Fibroblast of lung (primary cell): ENCODE measurements at regions not wholly inside any gene's neighbourhood (a gene's known extent, or its start where the extent isn't known, plus 50 kb on each side); places are given as distances from the start of the nearest gene placed in this dataset.

ENCODE experiments used
- DNase-seq, 2 donors: peaks; one replicate each; pipeline versions ENCODE4 v3.0.0 to v3.0.0-alpha.2; 2010; ENCODE audit warnings: low read depth in 2 of 2
- H2AFZ ChIP-seq: 2 replicates; pipeline ENCODE4 v1.5.1; 2012; ENCODE audit warnings: low read length, control low read depth, inconsistent platforms
- H3K27ac ChIP-seq: 2 replicates; pipeline ENCODE4 v1.5.1; 2011; ENCODE audit warnings: low read length, control low read depth; ENCODE audit not compliant: insufficient read depth
- H3K27me3 ChIP-seq: 2 replicates; pipeline ENCODE4 v1.5.1; 2011; ENCODE audit warnings: mild to moderate bottlenecking, low read length; ENCODE audit not compliant: control insufficient read depth, insufficient read depth
- H3K36me3 ChIP-seq: 2 replicates; pipeline ENCODE4 v1.5.1; 2011; ENCODE audit warnings: low read length; ENCODE audit not compliant: control insufficient read depth, insufficient read depth
- H3K4me1 ChIP-seq: 2 replicates; pipeline ENCODE4 v1.5.1; 2011; ENCODE audit warnings: low read length; ENCODE audit not compliant: control insufficient read depth, insufficient read depth; ENCODE audit errors: extremely low read depth
- H3K4me2 ChIP-seq: 2 replicates; pipeline ENCODE4 v1.5.1; 2011; ENCODE audit warnings: low read length, control low read depth; ENCODE audit not compliant: insufficient read depth; ENCODE audit errors: extremely low read depth
- H3K4me3 ChIP-seq, 4 experiments: fragments of 200-600 bp in 1 of 4; sonication (generic) in 1 of 4; replicated peaks in 1 of 4; 2 replicates each; pipeline ENCODE4 v1.5.1; 2011 to 2016; ENCODE audit warnings: low read length in 4 of 4, low read depth in 3 of 4, mild to moderate bottlenecking in 3 of 4, control low read depth in 2 of 4, inconsistent platforms in 1 of 4, mixed read lengths in 1 of 4; ENCODE audit not compliant: insufficient read depth in 1 of 4; ENCODE audit errors: control extremely low read depth in 1 of 4
- H3K79me2 ChIP-seq: 2 replicates; pipeline ENCODE4 v1.5.1; 2012; ENCODE audit warnings: mild to moderate bottlenecking, low read length, inconsistent platforms; ENCODE audit not compliant: control insufficient read depth, insufficient read depth
- H3K9ac ChIP-seq: 2 replicates; pipeline ENCODE4 v1.5.1; 2011; ENCODE audit warnings: mild to moderate bottlenecking, low read length, control low read depth; ENCODE audit not compliant: insufficient read depth
- H3K9me3 ChIP-seq: 2 replicates; pipeline ENCODE4 v1.5.1; 2012; ENCODE audit warnings: low read depth, low read length; ENCODE audit not compliant: control insufficient read depth, insufficient read depth
- H4K20me1 ChIP-seq: 2 replicates; pipeline ENCODE4 v1.5.1; 2011; ENCODE audit warnings: low read length; ENCODE audit not compliant: control insufficient read depth, insufficient read depth; ENCODE audit errors: extremely low read depth
- CTCF ChIP-seq, 2 donors: IDR thresholded peaks in 1 of 2; conservative IDR thresholded peaks in 1 of 2; 1 replicate in 1 of 2; 2 replicates in 1 of 2; pipeline ENCODE4 v1.5.1; 2011 to 2012; ENCODE audit warnings: low read length in 2 of 2, control low read depth in 1 of 2, inconsistent platforms in 1 of 2, low read depth in 1 of 2, mild to moderate bottlenecking in 1 of 2
- EZH2 ChIP-seq: IDR thresholded peaks from 2 replicates; pipeline ENCODE4 v1.5.1; 2012; ENCODE audit warnings: low read length, control low read depth, mild to moderate bottlenecking; ENCODE audit errors: missing control alignments

DNA sequence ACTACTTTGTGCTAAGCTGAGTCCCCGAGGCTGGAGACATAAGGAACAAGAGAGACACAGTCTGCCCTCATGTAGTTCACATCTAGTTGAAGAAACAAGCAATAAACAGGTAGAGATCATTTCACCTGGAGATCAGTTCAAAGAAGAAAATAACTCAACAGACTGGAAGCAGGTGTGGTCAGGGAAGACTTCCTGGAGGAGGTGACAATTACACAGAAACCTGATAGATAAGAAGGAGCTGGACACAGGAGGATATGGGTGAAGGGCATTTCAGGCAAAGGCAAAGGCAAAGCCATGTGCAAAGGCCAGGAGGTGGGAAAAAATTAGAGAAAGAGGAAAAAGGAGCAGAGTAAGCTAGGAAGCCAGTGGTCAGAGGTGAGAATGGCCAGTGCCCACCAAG lies 115.6 kb downstream of the MN1 start:
- Histone ChIP-seq H2AFZ (no peak overlapping the region), H3K9me3 (no peaks in the 10 kb centered on the region), H3K9ac (no peak overlapping the region), H3K4me3 (no peak overlapping the region), H3K27ac (no peak overlapping the region), H3K27me3 (peaks cover 5% of the 10 kb centered on the region), H3K79me2 (no peaks in the 10 kb centered on the region), H3K4me2 (no peak overlapping the region), H4K20me1 (no peaks in the 10 kb centered on the region), H3K4me1 (peaks cover 2% of the 10 kb centered on the region), H3K36me3 (no peaks in the 10 kb centered on the region)
- no peak for DNase-seq
- TF ChIP-seq EZH2 (no peak), CTCF (conservative IDR thresholded peaks at IDR 0.05 in 1 of 2, IDR thresholded peaks at IDR 0.05 in 1 of 2; ENCODE audit: low read depth in 1 of 2, low read length in 2 of 2) (no peak)

- H3K4me1 ChIP-seq: peaks cover 2% of the 10 kb centered on the region
Measured at GRCh38 chr22:27686534-27686933, 115.0 kb downstream of the MN1 start.

DNA sequence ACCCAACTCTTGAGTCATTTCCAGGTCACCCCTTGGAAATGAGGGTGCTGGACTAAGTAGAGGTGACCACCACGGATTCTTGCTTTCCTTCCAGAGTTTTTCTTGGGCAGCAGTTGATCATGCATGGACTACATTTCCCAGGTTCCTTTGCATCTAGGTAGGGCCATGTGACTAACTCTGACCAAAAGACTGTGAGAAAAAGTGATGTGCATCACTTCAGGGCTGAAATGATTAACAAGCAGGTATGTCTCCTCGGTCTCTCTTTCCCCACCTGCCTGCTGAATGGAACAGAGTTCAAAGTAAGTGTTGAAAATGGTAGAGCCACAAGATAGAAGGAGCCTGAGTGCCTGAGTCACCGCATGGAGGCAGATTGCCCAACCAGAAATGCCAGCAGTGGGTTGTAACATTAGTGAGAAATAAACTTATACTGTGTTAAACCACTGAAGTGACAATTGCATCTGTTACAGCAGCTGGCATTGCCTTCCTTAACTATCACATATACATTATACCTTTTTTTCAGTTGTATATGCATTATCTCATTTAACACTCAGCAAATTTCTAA lies 113.5 kb downstream of the MN1 start:
- Histone ChIP-seq H3K4me1 (peaks cover 2% of the 10 kb centered on the region), H4K20me1 (no peaks in the 10 kb centered on the region), H3K27me3 (no peaks in the 10 kb centered on the region), H3K27ac (no peak overlapping the region), H3K79me2 (no peaks in the 10 kb centered on the region), H3K4me2 (no peak overlapping the region), H3K9ac (no peak overlapping the region), H3K36me3 (no peaks in the 10 kb centered on the region), H3K4me3 (no peak overlapping the region), H3K9me3 (no peaks in the 10 kb centered on the region), H2AFZ (no peak overlapping the region)
- peak in 1 of 2 donors; percentile 23 for DNase-seq
- TF ChIP-seq CTCF (conservative IDR thresholded peaks at IDR 0.05 in 1 of 2, IDR thresholded peaks at IDR 0.05 in 1 of 2; ENCODE audit: low read depth in 1 of 2, low read length in 2 of 2) (no peak), EZH2 (no peak)

More at GRCh38 chr22:27686534-27686933, 115.0 kb downstream of the MN1 start:
- Histone ChIP-seq H3K27me3 (peaks cover 1% of the 10 kb centered on the region), H3K79me2 (no peaks in the 10 kb centered on the region), H2AFZ (no peak overlapping the region), H3K36me3 (no peaks in the 10 kb centered on the region), H3K9ac (no peak overlapping the region), H3K4me3 (no peak overlapping the region), H3K27ac (no peak overlapping the region), H3K9me3 (no peaks in the 10 kb centered on the region), H3K4me2 (no peak overlapping the region), H4K20me1 (no peaks in the 10 kb centered on the region)
- no peak for TF ChIP-seq EZH2
- no peak for TF ChIP-seq CTCF (conservative IDR thresholded peaks at IDR 0.05 in 1 of 2, IDR thresholded peaks at IDR 0.05 in 1 of 2; ENCODE audit: low read depth in 1 of 2, low read length in 2 of 2)
- peak; percentile 77 to 93 for DNase-seq
